ENCODE measurements at regions not wholly inside any gene's neighbourhood (a gene's known extent, or its start where the extent isn't known, plus 50 kb on each side); places are given as distances from the start of the nearest gene placed in this dataset.

- H3K27ac ChIP-seq = no peak overlapping the region
- TF ChIP-seq, protein P1, sequence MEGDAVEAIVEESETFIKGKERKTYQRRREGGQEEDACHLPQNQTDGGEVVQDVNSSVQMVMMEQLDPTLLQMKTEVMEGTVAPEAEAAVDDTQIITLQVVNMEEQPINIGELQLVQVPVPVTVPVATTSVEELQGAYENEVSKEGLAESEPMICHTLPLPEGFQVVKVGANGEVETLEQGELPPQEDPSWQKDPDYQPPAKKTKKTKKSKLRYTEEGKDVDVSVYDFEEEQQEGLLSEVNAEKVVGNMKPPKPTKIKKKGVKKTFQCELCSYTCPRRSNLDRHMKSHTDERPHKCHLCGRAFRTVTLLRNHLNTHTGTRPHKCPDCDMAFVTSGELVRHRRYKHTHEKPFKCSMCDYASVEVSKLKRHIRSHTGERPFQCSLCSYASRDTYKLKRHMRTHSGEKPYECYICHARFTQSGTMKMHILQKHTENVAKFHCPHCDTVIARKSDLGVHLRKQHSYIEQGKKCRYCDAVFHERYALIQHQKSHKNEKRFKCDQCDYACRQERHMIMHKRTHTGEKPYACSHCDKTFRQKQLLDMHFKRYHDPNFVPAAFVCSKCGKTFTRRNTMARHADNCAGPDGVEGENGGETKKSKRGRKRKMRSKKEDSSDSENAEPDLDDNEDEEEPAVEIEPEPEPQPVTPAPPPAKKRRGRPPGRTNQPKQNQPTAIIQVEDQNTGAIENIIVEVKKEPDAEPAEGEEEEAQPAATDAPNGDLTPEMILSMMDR (conservative IDR thresholded peaks at IDR 0.05) = no peak
Measured at GRCh38 chrX:107576392-107576791, 51.9 kb upstream of the PRPS1 start.

DNA sequence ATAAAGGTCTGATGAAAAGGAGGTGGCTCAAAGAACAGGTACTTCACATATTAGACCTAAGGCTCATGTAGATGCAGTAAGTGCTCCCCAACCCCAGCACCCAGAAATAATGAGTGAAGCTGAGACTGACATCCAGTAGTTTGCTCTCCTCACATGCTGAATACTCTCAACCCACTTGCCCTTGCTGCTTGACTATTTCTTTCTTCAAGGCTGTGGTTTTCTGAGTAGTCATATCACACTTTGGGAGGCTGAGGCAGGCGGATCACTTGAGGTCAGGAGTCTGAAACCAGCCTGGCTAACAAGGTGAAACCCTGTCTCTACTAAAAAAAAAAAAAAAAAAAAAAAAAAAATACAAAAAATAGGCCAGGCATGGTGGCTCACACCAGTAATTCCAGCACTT lies 51.5 kb upstream of the PRPS1 start:
- no peak overlapping the region for H3K27ac ChIP-seq
- TF ChIP-seq, protein P1 (conservative IDR thresholded peaks at IDR 0.05) = no peak

- no peak overlapping the region for H3K27ac ChIP-seq
- TF ChIP-seq, protein P1 (conservative IDR thresholded peaks at IDR 0.05) = no peak
Measured at GRCh38 chrX:107577933-107578332, 50.4 kb upstream of the PRPS1 start.
